Keratinocyte (primary cell): ENCODE measurements at regions not wholly inside any gene's neighbourhood (a gene's known extent, or its start where the extent isn't known, plus 50 kb on each side); places are given as distances from the start of the nearest gene placed in this dataset.
"Not testable (repeated sequence)": the region's sequence is repeated elsewhere in the genome, so short reads cannot be mapped to it uniquely, and the experiment has no call there.

Experiments used
- CTCF ChIP-seq, 3 experiments: IDR thresholded peaks in 1 of 3; conservative IDR thresholded peaks in 1 of 3; optimal IDR thresholded peaks in 1 of 3; 2 replicates in 2 of 3; 3 replicates in 1 of 3; pipeline versions ENCODE3 to v1.5.1; 2011; ENCODE audit warnings: low read length in 3 of 3, mild to moderate bottlenecking in 3 of 3, moderate library complexity in 2 of 3, control low read depth in 1 of 3, inconsistent platforms in 1 of 3; ENCODE audit not compliant: insufficient read depth in 2 of 3; ENCODE audit errors: extremely low read depth in 1 of 3
- EZH2 ChIP-seq: IDR thresholded peaks from one replicate; pipeline ENCODE4 v1.6.1; 2012; ENCODE audit warnings: inconsistent platforms, mild to moderate bottlenecking, low read length, moderate library complexity

GRCh38 chr2:196526981-196527725 lies 112.4 kb upstream of the CCDC150 start:
- TF ChIP-seq CTCF (optimal IDR thresholded peaks at IDR 0.05 in 1 of 3, IDR thresholded peaks at IDR 0.05 in 1 of 3, conservative IDR thresholded peaks at IDR 0.05 in 1 of 3; ENCODE audit: extremely low read depth in 1 of 3, insufficient read depth in 2 of 3, low read length in 3 of 3); EZH2: not testable (repeated sequence)
